K562 (cell line): ENCODE measurements at regions not wholly inside any gene's neighbourhood (a gene's known extent, or its start where the extent isn't known, plus 50 kb on each side); places are given as distances from the start of the nearest gene placed in this dataset.

Source experiments
- ATAC-seq: fragments of 200-7000 bp; cut with Tn5 transposase; 3 replicates; pipeline ENCODE4 v1.9.1; 2020; ENCODE audit warnings: moderate library complexity
- BruUV-seq: library from RNA; stranded (reverse); fragments of 400-500 nt; replicated peaks from 2 replicates; lab custom pipeline; 2021; lab: Mats Ljungman, UMichigan
- CTCF ChIA-PET: fragments of 300-600 bp; formaldehyde crosslinking; extraction: SDS; loops from one replicate; lab custom pipeline; 2021; ENCODE audit warnings: low intra/inter-chr PET ratio; lab: Yijun Ruan, JAX
- POLR2A ChIA-PET: fragments of 300-600, 350-650 bp; sonication (Branson Sonifier 250); formaldehyde crosslinking; extraction: SDS; loops from one replicate; lab custom pipeline; 2021; ENCODE audit warnings: antibody characterized with exemption, inconsistent platforms; lab: Yijun Ruan, JAX
- DNase-seq, 4 experiments: peaks; one replicate each; pipeline versions ENCODE4 v3.0.0 to v3.0.0-alpha.2; 2011 to 2018; ENCODE audit warnings: low spot score in 3 of 4, mixed read lengths in 3 of 4; ENCODE audit errors: extremely low read depth in 1 of 4
- FAIRE-seq: peaks from 2 replicates; lab custom pipeline; 2011; peaks lifted over from hg19 to GRCh38; lab: Jason Lieb, UNC
- H2AFZ ChIP-seq: 2 replicates; pipeline ENCODE4 v1.6.0; 2011; ENCODE audit warnings: low read depth, low read length, control low read depth, inconsistent platforms
- H3K27ac ChIP-seq: fragments of 200-600 bp; 3 replicates; pipeline ENCODE4 v1.8.0; 2011; ENCODE audit warnings: low read depth, mild to moderate bottlenecking, control low read depth, inconsistent platforms, low read length, moderate library complexity, mixed read lengths; ENCODE audit errors: extremely low read depth
- H3K27me3 ChIP-seq, 2 experiments: fragments of 300-600 bp in 1 of 2; 2 replicates in 1 of 2; 3 replicates in 1 of 2; pipeline versions ENCODE4 v1.6.0 to v1.8.0; 2011; ENCODE audit warnings: inconsistent platforms in 2 of 2, low read length in 2 of 2, mild to moderate bottlenecking in 1 of 2, mixed read lengths in 1 of 2, moderate library complexity in 1 of 2; ENCODE audit not compliant: control insufficient read depth in 2 of 2, insufficient read depth in 2 of 2
- H3K36me3 ChIP-seq: fragments of 300-600 bp; 3 replicates; pipeline ENCODE4 v1.8.0; 2011; ENCODE audit warnings: mild to moderate bottlenecking, low read length, inconsistent platforms; ENCODE audit not compliant: control insufficient read depth, insufficient read depth
- H3K4me1 ChIP-seq, 2 experiments: fragments of 200-600 bp in 1 of 2; replicated peaks in 1 of 2; 2 replicates in 1 of 2; 3 replicates in 1 of 2; pipeline versions ENCODE4 v1.5.1 to v1.8.0; 2011; ENCODE audit warnings: inconsistent platforms in 2 of 2, low read length in 2 of 2, mild to moderate bottlenecking in 1 of 2, mixed read lengths in 1 of 2, moderate library complexity in 1 of 2; ENCODE audit not compliant: control insufficient read depth in 2 of 2, insufficient read depth in 2 of 2
- H3K4me2 ChIP-seq: 2 replicates; pipeline ENCODE4 v1.6.1; 2011; ENCODE audit warnings: low read length, control low read depth, inconsistent platforms, mixed read lengths; ENCODE audit not compliant: insufficient read depth
- H3K4me3 ChIP-seq: fragments of 200-600 bp; sonication (generic), shearing (Covaris generic); 2 replicates; pipeline ENCODE4 v1.5.1; 2016; ENCODE audit warnings: control low read depth, inconsistent platforms
- H3K79me2 ChIP-seq: fragments of 200-600 bp; 3 replicates; pipeline ENCODE4 v1.8.0; 2011; ENCODE audit warnings: low read length, inconsistent platforms; ENCODE audit not compliant: control insufficient read depth, insufficient read depth
- H3K9ac ChIP-seq, 2 experiments: 2 replicates each; pipeline versions ENCODE4 v1.6.0 to v1.6.1; 2011; ENCODE audit warnings: low read depth in 2 of 2, low read length in 2 of 2, control low read depth in 1 of 2, inconsistent platforms in 1 of 2, mild to moderate bottlenecking in 1 of 2, mixed read lengths in 1 of 2; ENCODE audit not compliant: insufficient read depth in 1 of 2
- H3K9me1 ChIP-seq: one replicate; pipeline ENCODE4 v1.6.0; 2011; ENCODE audit warnings: inconsistent platforms, mild to moderate bottlenecking, low read length, moderate library complexity; ENCODE audit not compliant: control insufficient read depth, insufficient read depth
- H3K9me3 ChIP-seq: replicated peaks from 2 replicates; pipeline ENCODE4 v1.5.1; 2011; ENCODE audit warnings: low read depth, low read length, inconsistent platforms; ENCODE audit not compliant: control insufficient read depth, insufficient read depth
- H4K20me1 ChIP-seq: replicated peaks from 2 replicates; pipeline ENCODE4 v1.6.1; 2011; ENCODE audit warnings: low read length, inconsistent platforms, mixed read lengths; ENCODE audit not compliant: control insufficient read depth, insufficient read depth
- HDAC1 ChIP-seq, 2 experiments: fragments of 450-650 bp; IDR thresholded peaks; 2 replicates each; pipeline ENCODE4 v1.6.1; 2016 to 2017; ENCODE audit warnings: inconsistent platforms in 1 of 2, mild to moderate bottlenecking in 1 of 2, moderate library complexity in 1 of 2
- KLF10 ChIP-seq: fragments of 250-450 bp; sonication (Bioruptor Pico); IDR thresholded peaks from 2 replicates; pipeline ENCODE4 v1.6.1; 2021; ENCODE audit warnings: matching md5 sums
- NBN ChIP-seq: fragments of 450-650 bp; IDR thresholded peaks from 2 replicates; pipeline ENCODE4 v1.6.1; 2016; ENCODE audit warnings: low read depth, mild to moderate bottlenecking
- NKRF ChIP-seq: fragments of 450-650 bp; IDR thresholded peaks from 2 replicates; pipeline ENCODE4 v1.6.1; 2016; ENCODE audit warnings: borderline replicate concordance
- SMC3 ChIP-seq: conservative IDR thresholded peaks from 2 replicates; pipeline ENCODE4 v1.6.1; 2011; ENCODE audit warnings: low read depth, low read length, improper control_type of control experiment; ENCODE audit not compliant: insufficient read depth
- TAF1 ChIP-seq: IDR thresholded peaks from 2 replicates; pipeline ENCODE4 v1.6.1; 2011; ENCODE audit warnings: mild to moderate bottlenecking, low read length, moderate library complexity; ENCODE audit not compliant: insufficient read depth, control insufficient read depth, severe bottlenecking; ENCODE audit errors: extremely low read depth
- XRCC3 ChIP-seq: fragments of 450-650 bp; IDR thresholded peaks from 2 replicates; pipeline ENCODE4 v1.6.1; 2017; ENCODE audit warnings: mild to moderate bottlenecking, moderate library complexity
- ZBTB2 ChIP-seq: fragments of 450-650 bp; IDR thresholded peaks from 2 replicates; pipeline ENCODE4 v1.6.1; 2016; ENCODE audit warnings: antibody characterized with exemption
- WGBS: fragments of 100-300 bp; shearing (Covaris generic); methylation state at CpG from one replicate; pipeline ENCODE4 v1.1.6; 2016; ENCODE audit warnings: low coverage, mixed read lengths; ENCODE audit not compliant: insufficient coverage; ENCODE audit errors: missing lambda C conversion rate; 5-methylcytosine and 5-hydroxymethylcytosine counted together
- in situ Hi-C: fragments of 300-500 bp; cut with MboI; formaldehyde crosslinking; loops from 4 replicates; pipeline ENCODE4 v1.15.0; 2018; ENCODE audit warnings: inconsistent platforms, mixed read lengths
- intact Hi-C: fragments of 100-400 bp; cut with micrococcal nuclease; formaldehyde crosslinking; loops from 2 replicates; pipeline ENCODE4 v1.14.2; 2022

GRCh38 chr17:52947418-52947817 is 788.9 kb upstream of the CA10 start:
- H3K4me2 ChIP-seq = no peak overlapping the region
- 0 out of 2 replicates have a peak, but pooled peaks cover 2% of the 10 kb centered on the region for H3K9me3 ChIP-seq
- 2% methylated on average over 3 of the region's 3 CpGs for WGBS
- H2AFZ ChIP-seq = no peak overlapping the region
- no peaks in the 10 kb centered on the region for H3K79me2 ChIP-seq
- TF ChIP-seq NKRF (no peak), SMC3 (no peak), ZBTB2 (no peak), TAF1 (no peak), XRCC3 (no peak), NBN (no peak), HDAC1 (IDR thresholded peaks at IDR 0.05) (no peak), KLF10 (CRISPR knock-in tag) (no peak)
- intact Hi-C loops (no loop called here), in situ Hi-C loops (no loop called here)
- H3K27ac ChIP-seq = no peak overlapping the region
- no peaks in the 10 kb centered on the region for H3K9me1 ChIP-seq
- CTCF ChIA-PET = no interaction called here
- H4K20me1 ChIP-seq = no peaks in the 10 kb centered on the region
- no peak overlapping the region for H3K9ac ChIP-seq
- H3K4me1 ChIP-seq = no peaks in the 10 kb centered on the region
- DNase-seq (no peak), ATAC-seq (no peak), FAIRE-seq (no peak)
- POLR2A ChIA-PET = no interaction called here
- BruUV-seq = no TSS peak
- H3K36me3 ChIP-seq = no peaks in the 10 kb centered on the region
- no peak overlapping the region for H3K4me3 ChIP-seq
- H3K27me3 ChIP-seq = no peaks in the 10 kb centered on the region
